ENCODE measurements at regions not wholly inside any gene's neighbourhood (a gene's known extent, or its start where the extent isn't known, plus 50 kb on each side); places are given as distances from the start of the nearest gene placed in this dataset.

DNA sequence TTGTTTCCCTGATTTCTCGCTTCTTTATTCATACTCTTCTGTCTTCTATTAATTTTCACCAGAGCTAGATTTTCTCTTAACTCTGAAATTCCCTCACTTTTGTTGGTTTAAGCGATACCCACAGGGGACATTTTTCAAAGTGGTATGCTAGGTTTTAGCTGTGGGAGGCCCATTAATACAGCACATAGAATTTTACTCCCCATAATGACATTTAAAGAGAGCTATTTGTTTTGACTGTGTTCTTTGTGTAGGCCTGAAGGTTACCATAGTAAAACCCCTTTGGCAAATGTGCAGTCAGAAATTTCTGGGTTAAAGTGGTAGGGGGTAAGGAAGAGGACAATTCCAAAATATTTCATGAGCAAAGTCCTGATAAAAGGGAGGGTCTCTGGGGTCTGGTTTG is 721.1 kb upstream of the CITED2 start:
- no peak for TF ChIP-seq EZH2phosphoT487 (IDR thresholded peaks at IDR 0.05; ENCODE audit: low read depth, severe bottlenecking, unreplicated experiment)
- TF ChIP-seq, protein P1, sequence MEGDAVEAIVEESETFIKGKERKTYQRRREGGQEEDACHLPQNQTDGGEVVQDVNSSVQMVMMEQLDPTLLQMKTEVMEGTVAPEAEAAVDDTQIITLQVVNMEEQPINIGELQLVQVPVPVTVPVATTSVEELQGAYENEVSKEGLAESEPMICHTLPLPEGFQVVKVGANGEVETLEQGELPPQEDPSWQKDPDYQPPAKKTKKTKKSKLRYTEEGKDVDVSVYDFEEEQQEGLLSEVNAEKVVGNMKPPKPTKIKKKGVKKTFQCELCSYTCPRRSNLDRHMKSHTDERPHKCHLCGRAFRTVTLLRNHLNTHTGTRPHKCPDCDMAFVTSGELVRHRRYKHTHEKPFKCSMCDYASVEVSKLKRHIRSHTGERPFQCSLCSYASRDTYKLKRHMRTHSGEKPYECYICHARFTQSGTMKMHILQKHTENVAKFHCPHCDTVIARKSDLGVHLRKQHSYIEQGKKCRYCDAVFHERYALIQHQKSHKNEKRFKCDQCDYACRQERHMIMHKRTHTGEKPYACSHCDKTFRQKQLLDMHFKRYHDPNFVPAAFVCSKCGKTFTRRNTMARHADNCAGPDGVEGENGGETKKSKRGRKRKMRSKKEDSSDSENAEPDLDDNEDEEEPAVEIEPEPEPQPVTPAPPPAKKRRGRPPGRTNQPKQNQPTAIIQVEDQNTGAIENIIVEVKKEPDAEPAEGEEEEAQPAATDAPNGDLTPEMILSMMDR (IDR thresholded peaks at IDR 0.05; ENCODE audit: poor library complexity): no peak

All from hepatocyte (in vitro differentiated cells).